Superior temporal gyrus (tissue), 1 donor: ENCODE measurements at regions not wholly inside any gene's neighbourhood (a gene's known extent, or its start where the extent isn't known, plus 50 kb on each side); places are given as distances from the start of the nearest gene placed in this dataset.
"Not testable (repeated sequence)": the region's sequence is repeated elsewhere in the genome, so short reads cannot be mapped to it uniquely, and the experiment has no call there.

Experiments
- DNase-seq: peaks from one replicate; pipeline ENCODE4 v3.0.0-alpha.2; 2016; ENCODE audit errors: extremely low spot score

DNA sequence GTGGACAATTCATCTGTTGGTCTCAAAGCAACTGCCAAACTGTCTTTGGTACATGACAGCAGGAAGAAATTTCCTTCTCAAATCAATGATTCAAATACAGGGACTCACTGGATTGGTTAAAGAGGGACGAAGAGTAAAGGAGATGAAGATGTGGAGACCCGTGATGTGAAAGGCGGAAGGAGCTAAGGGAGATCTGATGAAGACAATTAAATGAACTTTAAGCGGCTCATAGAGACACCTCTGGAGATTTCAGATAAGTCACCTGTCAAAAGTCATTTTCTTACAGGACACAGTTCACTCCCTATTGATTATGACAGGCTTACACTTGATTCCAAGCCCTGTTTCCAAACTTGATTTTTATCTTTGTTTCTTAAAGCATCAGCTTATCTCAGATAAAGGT lies 466.3 kb downstream of the DOK5 start:
- DNase-seq = no peak

DNA sequence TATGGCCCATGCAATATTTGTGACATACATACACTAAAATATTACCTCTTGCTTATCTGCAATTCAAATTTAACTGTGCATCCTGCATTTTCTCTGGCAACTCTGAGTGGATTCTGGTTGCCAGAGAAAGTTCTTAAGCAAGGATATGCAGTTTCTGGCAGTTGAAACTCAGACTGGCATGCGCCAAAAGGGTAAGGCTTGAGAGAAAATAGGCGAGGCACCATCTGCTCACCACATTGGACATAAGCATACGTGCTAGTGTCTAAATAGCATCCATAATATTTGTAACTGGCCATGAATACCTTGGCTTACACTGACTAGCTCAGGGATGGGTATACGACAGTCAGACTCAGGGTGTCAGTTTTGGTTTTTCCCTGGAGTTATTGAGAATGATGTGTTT lies 465.1 kb downstream of the DOK5 start:
- no peak for DNase-seq

DNA sequence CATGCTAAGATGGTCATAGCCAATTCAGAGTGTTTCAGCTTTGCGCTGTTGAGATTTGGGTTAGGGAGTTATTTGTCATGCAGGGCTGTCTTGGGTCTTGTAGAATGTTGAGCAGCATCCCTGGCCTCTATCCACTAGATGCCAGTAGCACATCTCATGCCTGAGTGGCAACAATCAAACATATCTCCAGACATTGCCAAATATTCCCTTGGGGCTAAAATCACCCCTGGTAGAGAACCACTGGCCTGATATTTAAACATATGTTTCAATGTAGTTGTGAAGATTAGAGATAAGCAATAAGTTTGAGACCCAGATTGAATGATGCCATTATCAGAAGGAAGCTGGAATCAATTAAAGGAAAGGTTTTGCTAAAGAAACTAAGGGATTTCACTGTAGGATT lies 463.3 kb downstream of the DOK5 start:
- no peak for DNase-seq

DNA sequence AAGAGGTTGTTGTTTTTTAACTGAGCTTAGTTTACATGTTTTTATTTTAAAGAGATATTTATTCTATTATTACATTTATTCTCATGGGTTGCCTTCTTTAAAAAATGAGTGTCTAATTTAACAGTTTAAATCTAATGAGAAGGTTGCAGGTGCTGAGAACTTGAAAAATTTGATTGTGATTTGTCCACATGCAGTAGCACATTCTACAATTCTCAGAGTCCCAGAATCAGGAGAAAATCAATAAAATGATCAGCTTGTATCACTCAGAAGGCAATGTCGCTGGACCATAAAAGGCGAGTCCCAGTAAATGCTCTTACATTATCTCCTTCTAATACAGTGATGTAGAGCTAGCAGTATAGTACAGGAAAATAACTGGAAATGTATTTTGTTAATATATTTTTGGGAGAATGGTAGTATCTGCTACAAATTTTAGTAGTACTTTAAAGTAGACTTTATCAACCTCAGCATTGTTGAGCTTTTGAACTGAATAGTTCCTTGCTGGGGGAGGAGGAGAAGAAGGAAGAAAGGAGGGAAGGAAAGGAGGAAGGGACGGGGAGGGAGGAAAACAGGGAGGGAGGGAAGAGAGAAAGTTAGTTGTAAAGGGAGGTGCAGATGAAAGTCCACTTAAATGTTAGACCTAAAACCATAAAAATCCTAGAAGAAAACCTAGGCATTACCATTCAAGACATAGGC lies 458.0 kb downstream of the DOK5 start:
- no peak for DNase-seq

GRCh38 chr20:54929191-54929590 lies 453.8 kb downstream of the DOK5 start:
- DNase-seq = no peak

DNA sequence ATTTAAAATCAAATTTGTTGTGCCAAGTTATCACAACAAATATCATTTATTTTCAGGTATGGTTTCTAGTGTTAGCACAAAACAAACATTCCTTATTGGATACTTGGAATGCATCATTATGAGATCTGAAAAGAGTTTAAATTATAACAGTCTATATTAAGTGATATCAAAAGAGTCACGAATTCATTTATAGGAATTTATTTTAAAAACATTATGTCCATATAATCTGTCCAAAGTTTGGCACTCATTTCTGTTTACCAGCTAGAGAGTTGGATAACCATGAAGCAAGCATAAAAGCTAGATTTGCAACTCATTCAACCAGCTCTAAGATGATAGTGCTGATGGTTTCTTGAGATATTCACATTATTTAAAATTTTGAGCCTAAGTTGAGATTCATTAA lies 453.2 kb downstream of the DOK5 start:
- DNase-seq = no peak

DNA sequence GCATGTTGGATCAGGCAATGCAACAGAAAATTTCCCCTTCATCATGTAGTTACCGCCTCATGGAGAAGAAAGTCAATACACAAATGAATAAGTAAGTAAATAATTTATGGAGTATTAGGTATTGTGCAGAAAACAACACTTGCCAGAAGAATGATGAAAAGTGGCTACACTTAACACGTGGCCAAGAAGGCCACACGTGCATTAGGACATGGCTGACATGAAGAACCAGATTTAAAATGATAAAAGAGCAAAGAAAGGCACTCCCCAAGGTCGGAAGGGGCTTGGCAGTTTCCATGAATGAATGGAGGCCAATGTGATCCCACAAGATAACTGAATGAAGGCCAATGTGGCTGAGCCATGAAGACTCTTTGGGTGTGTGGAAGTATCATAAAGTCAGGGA lies 447.2 kb downstream of the DOK5 start:
- DNase-seq = no peak

DNA sequence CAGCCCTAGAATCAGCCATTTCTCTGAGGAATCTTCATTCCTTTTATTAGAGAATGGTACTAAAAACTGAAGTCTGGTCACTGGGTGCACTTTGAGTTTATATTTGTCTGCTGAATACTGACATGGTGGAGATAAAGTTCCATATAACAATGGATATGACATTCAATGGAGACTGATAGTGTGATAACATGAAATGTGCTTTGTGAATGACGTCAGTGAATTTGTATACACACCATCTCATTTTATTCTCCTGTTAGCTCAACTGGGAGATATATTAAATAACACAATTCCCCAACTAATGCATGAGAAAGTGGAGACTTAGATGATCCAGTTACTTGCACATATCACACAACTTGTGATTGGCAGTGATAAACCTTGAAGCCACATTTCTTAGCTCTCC lies 446.7 kb downstream of the DOK5 start:
- DNase-seq = no peak

GRCh38 chr20:54920491-54920890 lies 445.1 kb downstream of the DOK5 start:
- no peak for DNase-seq

GRCh38 chr20:54918993-54919392 lies 443.6 kb downstream of the DOK5 start:
- not testable (repeated sequence) for DNase-seq

- no peak for DNase-seq
Observed at GRCh38 chr20:54914995-54915394, 439.6 kb downstream of the DOK5 start.

DNA sequence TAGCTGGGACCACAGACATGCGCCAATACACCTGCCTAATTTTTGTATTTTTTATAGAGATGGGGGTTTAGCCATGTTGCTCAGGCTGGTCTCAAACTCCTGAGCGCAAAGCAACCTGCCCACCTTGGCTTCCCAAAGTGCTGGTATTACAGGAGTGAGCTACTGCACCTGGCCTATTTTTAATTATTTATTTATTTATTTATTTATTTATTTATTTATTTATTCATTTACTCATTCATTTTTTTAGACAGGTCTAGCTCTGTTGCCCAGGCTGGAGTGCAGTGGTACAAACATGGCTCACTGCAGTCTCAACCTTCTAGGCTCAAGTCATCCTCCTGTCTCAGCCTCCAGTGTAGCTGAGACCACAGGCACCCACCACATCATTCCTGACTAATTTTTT lies 434.3 kb downstream of the DOK5 start:
- no peak for DNase-seq

GRCh38 chr20:54906134-54906533 lies 430.7 kb downstream of the DOK5 start:
- DNase-seq = not testable (repeated sequence)

- DNase-seq = no peak
Observed at GRCh38 chr20:54897787-54898186, 422.4 kb downstream of the DOK5 start.

DNA sequence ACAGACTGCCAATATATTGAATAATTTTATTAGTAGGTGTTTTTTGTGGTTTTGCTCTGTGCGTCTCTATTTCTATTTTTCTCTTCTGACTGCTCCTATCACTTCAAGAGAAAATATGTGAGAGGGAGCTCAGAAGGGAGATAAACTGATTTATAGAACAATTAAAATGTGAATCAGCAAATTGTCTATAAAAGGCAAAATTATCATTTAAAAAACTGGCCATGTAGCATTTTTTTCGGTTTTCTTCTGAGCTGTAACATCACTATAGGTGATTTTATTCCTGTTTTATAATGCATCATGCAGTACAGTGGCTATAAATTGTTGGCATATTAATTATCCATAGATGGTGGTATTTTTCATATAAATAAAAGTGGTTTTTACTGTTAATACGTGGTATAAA lies 416.5 kb downstream of the DOK5 start:
- DNase-seq = no peak

GRCh38 chr20:54879393-54879792 lies 404.0 kb downstream of the DOK5 start:
- DNase-seq = no peak

- no peak for DNase-seq
Observed at GRCh38 chr20:54875307-54875706, 399.9 kb downstream of the DOK5 start.

DNA sequence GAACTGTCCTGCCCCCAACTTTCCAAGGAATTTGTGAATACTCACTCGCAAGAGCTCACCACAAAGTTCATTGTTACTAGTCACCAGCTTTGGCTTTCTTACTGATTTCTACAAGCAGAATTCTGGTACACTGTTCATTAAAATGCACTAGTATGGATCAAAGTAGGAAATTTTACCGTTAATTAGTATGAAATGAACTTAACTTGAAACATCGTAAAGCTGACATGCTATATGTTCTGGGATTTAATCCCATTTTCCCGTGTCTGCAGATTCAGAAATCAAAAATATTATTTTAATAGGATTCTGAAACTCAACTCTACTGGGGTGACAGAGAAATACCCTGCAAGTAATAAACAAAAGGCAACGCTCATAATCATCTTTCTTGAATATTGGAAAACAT lies 399.3 kb downstream of the DOK5 start:
- DNase-seq = no peak

DNA sequence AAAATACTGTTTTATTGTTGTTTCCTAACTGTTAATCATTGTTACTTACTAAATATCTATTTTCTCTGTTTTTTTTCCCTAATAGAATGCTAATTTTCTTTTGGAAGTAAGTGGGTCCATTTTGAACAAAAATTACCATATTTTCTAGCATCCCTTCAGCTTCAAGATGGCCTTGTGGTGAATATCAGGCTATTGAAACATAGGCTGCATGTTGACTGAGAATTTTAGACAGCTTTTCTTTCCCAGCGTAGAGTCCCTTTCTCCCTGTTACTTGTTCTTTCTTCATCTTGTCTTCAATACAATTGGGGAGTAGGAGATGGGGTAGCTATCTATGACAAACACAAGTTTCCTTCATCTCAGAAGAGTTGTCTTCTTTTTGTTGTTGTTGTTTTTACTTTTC lies 397.0 kb downstream of the DOK5 start:
- DNase-seq = no peak

GRCh38 chr20:54869765-54870164 lies 394.4 kb downstream of the DOK5 start:
- DNase-seq = no peak

DNA sequence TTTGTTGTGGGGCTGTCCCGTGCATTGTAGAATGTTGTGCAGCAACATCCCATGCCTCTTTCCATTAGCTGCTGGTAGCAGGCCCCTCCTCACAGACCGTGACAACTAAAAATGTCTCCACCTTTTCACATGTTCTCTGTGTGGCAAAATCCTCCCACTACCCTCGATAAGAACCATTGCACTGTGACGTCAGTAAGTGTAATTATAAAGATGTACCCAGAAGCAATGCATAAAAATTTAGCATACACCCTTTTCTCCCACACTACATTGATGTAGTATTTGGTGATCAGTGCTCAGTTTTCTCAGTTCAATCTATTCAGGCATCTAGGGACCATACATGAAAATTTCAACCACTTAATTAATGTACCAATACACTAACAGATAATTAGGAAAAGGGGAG lies 389.9 kb downstream of the DOK5 start:
- DNase-seq = no peak

- DNase-seq = no peak
Observed at GRCh38 chr20:54860716-54861115, 385.3 kb downstream of the DOK5 start.

DNA sequence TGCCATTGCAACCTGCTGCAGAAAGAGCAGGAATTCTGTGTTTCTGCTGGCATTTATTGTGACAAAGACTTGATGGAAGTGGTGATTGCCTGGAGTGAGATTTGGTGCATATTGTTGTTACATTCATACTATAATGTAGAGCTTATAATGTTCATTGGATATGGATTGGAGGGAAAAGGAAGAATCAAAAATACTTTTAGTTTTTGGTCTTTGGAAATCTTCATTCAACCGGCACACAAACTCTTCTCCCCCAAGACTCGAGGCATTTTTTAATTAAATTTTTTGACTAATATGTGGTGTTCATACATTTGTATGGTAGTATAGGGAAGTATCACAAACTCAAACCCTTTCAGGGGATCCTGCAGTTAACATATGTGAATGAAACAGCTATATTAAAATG lies 380.8 kb downstream of the DOK5 start:
- no peak for DNase-seq

GRCh38 chr20:54849741-54850140 lies 374.3 kb downstream of the DOK5 start:
- DNase-seq = no peak
